ENCODE measurements at regions not wholly inside any gene's neighbourhood (a gene's known extent, or its start where the extent isn't known, plus 50 kb on each side); places are given as distances from the start of the nearest gene placed in this dataset.
A peak's percentile ranks its signal among the peaks of the same experiment; 100 is the strongest.

DNA sequence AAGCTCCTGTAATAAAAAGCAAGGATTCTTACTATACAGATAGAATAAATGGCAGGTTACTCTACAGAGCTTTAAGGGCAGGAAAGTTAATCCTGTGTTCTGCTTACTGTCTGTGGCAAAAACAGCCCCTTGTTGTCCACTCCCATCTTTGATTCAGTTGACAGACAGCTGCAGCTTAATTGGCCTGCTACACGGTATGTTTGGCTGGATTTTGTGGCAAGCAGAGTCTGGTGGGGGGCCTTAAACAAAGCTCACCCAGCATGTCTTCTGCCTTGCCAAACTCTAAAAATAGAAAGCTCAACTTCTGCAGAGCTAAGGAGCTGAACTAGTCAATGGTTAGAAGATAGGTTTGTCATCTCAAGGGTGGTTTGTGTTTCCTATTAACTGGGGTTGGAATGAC lies 407.2 kb downstream of the HLX start:
- DNase-seq (ENCODE audit: low read depth in 4 of 4, low spot score in 3 of 4), result no peak

DNA sequence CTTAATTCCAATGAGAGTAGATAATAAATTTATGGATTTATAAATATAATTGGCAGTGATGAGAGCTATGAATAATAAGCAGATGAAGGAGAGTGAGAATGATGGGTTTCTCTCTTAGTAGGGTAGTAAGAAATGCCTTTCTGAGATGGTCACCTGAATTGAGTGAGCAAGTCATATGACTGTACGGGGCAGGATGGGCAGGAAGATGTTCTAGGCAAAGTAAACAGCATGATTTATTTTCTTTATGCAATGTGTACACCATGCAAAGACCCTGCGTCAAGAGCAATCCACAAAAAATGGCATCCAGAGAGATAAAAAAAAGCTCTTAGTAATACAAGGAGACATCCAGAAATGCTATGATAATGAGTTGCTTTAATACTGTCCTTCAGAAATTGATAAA lies 409.9 kb downstream of the HLX start:
- no peak for DNase-seq (ENCODE audit: low read depth in 4 of 4, low spot score in 3 of 4)

DNA sequence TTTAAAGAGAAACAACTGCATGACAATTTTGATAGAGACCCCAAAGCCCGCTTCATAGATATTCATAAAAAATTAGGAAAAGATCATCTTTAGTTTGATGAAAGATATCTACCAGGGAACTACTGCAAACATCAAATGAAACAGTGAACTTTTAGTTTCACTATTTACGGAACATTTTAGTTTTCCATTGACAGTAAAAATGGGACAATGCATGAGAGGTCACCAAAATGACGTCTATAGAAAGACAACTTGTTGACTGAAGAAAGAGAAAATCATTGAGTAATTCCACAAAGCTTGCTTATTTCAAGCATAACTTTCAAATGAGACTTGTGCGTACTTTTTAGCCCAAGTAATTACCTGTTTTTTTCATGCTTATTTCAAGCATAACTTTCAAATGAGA lies 411.4 kb downstream of the HLX start:
- DNase-seq (ENCODE audit: low read depth in 4 of 4, low spot score in 3 of 4), result no peak

DNA sequence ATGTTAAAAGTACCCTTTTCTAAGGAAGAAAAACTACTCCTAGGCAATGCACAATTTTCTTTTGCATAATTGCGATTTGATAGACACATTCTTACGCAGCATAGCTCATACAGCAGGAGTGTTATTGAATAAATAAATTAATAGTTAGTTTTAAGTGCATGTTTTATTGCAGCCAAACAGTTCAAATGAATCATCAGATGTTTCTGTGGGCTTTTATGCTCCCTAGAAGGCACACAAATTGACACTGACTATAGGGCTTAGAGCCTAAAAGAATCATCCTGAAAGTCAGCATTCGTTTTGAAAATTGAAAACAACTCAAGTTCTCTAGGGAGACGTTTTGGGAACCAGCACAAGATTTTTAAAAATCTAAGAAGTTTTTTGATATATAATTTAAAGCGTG lies 411.9 kb downstream of the HLX start:
- no peak for DNase-seq (ENCODE audit: low read depth in 4 of 4, low spot score in 3 of 4)

DNA sequence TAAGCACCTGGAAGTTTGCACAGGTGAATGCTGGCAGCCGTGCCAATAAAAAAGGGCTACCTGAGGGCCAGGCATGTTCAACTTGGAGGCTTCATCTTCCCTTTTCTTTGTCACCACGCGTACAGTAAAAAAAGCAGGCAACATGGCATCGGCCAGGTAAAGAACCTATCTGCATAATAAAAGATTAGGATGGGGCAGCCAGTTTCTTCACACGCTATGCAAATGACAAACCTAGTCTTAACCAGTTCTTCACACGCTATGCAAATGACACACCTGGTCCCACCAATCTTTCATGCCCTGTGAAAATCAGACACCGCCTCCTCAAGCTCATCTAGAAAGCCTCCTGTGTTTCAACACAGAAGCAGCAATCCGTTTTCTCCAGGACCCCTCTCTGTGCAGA lies 413.4 kb downstream of the HLX start:
- DNase-seq (ENCODE audit: low read depth in 4 of 4, low spot score in 3 of 4), result no peak

DNA sequence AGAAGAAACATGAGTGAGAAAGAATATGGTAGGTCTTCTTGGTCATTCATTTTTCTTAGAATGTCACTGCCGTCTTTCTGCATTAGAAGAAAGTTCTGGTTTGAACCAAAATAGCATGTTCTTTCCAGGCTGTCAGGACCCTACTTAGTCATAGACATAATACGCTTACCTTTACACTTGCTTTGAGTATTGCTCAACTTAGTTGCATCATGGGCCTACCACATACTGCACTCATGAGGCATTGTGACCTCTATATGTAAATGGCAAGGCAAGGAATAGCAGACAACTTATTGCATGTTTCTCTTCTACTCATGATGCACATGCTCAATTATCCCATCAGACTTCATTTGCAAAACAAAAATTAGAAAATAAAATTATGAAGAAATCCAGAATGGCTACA lies 415.0 kb downstream of the HLX start:
- no peak for DNase-seq (ENCODE audit: low read depth in 4 of 4, low spot score in 3 of 4)

DNA sequence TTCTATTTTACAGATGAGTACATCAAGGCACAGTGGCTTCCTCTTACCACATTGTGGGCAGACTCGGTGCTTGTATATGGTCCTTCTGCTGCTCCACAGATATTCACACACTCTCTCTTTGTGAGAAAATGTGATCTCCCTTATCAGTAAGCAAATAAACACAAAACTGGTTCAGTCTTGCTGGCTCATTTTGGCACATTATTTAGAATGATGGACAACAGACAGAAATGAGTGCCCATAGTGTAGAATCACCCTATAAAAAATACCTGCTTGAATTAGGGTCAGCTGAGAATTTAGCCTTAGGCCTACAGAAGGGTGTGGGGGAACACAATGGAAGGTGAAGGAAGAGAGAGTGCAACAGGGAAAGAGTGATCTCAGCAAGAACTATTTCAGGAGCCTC lies 423.1 kb downstream of the HLX start:
- DNase-seq (ENCODE audit: low read depth in 4 of 4, low spot score in 3 of 4), result no peak

DNA sequence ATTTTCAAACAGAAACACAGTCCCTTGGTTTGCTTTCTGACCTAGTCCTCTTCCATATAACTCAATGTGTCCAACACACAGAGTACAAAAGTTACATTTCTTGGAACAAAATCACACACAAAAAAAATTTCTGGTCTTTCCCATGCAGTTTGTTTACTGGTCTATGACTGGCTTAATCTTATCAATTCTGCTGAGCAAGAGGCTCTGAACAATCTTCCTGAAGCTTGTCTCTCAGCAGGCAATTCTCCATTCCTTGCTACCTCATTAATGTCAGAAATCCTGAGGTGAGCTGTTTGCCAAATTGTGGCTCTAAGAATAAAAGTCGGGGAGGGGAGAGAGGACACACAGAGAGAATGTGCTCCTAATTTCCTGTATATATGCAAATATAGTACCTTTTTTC lies 423.6 kb downstream of the HLX start:
- no peak for DNase-seq (ENCODE audit: low read depth in 4 of 4, low spot score in 3 of 4)

DNA sequence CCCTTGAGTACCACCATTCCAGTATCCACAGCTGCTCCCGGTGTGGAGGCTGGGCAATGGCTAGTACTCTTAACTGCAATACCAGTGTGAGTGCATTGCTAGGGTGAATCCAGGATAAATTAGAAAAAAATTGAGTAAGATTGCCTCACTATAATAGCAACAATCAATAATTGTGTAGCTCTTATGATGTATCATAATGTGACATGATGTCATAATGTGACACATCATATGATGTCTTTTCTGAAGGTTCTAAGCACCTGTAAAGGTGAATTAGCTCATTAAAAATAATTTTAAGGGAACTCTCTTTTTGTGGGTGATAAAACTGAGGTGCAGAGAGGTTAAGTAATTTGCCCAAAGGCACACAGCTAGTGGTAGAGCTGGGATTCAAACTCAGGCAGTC lies 424.4 kb downstream of the HLX start:
- DNase-seq (ENCODE audit: low read depth in 4 of 4, low spot score in 3 of 4), result no peak

DNA sequence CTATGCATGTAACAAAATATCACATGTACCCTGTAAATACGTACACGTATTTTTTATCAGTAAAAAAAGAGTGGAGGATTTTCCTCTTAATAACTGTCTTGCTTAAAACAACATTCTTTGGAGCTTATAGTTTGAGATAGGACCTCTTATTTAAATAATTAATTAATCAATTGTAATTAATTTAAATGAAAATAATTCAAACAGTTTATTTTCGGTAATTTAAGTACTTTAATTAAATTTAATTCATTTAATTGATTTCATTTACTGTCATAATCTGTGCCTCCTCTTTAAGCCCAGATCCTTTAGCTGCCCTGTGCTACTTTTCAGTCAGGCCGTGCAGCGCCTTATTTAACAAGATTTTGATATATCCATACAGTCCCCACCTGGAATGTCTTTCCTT lies 427.0 kb downstream of the HLX start:
- no peak for DNase-seq (ENCODE audit: low read depth in 4 of 4, low spot score in 3 of 4)

DNA sequence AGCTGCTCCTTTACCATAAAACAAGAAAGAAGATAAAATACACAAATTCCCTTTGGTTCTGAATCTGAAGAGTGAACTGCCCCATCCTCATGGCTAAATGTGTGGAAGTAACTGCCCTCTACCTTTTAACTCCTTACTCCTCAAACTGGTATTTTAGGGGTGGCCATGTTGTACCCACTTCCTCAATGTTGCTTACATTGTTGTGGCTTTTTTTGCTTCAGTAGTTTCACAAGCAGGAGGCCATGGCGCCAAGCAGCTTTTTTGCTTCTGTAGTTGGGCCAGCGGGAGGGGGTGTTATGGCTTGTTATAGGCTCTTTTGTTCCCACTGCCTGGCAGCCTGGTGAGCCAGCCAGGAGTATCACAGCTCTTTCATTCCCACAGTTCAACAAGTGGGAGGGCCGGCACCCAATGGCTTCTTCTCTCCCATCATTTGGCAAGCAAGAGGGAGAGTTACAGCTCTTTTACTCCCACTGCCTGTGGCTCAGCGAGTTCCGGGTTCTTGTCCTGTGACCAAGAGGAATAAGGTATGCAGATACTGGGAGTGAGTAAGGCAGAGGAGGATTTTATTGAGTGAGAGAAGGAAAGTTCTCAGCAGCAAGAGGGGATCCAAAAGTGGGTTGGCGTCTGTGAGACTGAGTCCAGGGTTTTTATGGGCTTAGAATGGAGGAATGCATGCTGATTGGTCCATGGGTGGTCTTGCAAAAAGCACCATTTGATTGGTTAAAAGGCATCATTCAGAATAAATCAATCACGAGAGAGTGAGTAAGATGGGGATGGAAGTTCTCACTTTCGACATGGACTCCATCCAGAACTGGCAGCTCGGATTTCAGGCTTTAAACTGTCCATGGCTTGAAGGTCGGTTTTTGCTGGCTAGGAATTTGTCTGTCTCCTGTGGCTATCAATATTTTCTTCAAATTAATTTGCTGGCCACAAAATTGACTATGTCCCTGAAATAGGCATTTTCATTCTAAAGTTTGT lies 429.6 kb downstream of the HLX start:
- DNase-seq (ENCODE audit: low read depth in 4 of 4, low spot score in 3 of 4), result no peak

DNA sequence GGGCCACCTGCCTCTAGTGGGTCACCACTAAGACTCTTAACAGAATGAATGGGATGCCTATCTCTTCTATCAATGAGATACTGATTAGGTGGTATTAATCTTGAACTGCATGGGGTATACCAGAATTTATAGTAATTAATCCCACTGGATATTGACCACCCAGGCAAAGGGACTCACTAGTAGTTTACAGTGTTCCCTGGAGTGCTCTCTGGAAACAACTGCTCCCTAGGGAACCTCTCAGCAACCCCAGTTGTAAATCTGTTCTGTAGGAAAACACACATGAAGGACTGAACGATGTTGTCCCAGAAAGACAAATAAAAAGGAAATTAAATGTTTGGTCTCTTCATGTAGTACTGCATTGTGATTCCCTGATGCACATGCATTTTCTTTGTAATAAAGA lies 430.5 kb downstream of the HLX start:
- DNase-seq (ENCODE audit: low read depth in 4 of 4, low spot score in 3 of 4), result no peak

DNA sequence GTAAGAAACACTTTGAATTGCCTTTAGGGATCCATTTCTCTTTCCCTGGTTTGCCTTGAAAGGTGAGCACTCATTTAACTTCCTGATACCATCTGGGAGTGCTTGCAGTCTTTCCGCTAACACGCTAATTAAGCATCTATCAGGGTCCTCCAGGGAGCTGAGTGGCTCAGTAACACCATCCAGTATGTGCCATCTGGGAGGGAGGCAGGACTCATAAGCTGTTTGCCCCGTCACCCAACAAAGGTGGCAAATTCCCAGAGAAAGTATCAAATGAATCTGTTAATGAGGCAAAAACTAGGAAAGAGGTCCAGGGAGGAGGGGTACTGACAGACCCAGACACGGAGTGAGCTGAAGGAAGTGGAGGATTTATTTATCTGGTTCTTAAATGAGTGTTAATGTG lies 430.9 kb downstream of the HLX start:
- no peak for DNase-seq (ENCODE audit: low read depth in 4 of 4, low spot score in 3 of 4)

DNA sequence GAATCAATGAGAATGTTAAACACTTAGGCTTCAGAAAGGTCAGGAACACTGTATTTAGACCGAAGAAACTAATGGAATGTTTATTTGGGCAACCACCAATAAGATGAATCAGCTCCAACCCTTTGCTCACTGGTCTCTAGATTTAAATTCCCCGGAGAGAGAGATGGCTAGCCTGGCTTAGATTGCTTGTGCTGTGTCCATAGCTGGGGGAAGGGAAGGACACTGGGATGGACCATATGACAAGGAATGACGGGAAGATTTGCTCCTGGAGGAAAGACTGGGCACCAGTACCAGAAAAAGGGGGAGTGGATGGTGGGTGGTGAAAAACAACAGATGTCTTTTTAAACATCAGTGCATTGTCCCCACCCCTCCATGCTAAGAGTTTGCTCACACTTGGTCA lies 426.6 kb downstream of the DUSP10 start:
- DNase-seq (ENCODE audit: low read depth in 4 of 4, low spot score in 3 of 4), result no peak

DNA sequence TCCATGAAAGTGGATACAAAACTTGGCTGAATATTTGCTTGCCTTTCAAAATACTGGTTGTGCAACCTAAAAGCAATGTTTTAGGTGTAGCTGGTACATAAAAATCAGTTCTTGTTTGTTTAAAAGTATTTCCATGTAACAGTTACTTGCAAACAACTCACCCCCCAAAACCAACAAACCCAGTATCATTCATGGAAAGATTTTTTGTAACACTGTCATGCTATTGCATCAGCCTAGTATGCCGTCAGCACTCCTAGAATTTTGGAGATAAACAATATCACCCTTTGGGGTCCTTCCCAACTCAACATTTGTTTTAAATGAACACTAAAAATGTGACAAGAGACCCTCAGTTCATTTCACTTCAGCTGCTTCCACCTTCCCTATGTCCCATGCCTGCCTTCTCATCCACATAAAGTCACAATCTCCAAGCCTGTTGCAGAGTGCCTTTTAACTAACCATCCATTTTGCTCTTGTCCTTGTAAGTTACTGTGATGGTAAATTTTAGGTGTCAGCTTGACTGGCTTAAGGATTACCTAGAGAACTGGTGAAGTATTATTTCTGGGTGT lies 425.3 kb downstream of the DUSP10 start:
- no peak for DNase-seq (ENCODE audit: low read depth in 4 of 4, low spot score in 3 of 4)

DNA sequence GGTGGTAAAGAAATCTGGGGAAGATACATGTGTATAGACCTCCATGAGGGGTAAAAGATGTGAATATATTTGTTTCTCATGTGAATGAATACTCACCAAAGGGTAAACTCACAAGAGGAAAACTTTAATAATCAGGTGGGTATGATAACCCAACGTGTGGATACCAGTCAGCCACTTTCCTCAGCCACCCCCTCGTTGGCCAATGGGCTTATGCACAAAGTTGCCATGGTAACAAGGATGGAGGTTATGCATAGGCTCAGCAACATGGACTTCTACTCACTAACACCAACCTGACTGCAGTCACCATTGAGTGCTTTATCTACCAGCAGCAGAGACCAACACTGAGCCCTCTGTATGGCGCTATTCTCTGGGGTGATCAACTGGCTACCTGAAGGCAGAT lies 424.4 kb downstream of the DUSP10 start:
- no peak for DNase-seq (ENCODE audit: low read depth in 4 of 4, low spot score in 3 of 4)

DNA sequence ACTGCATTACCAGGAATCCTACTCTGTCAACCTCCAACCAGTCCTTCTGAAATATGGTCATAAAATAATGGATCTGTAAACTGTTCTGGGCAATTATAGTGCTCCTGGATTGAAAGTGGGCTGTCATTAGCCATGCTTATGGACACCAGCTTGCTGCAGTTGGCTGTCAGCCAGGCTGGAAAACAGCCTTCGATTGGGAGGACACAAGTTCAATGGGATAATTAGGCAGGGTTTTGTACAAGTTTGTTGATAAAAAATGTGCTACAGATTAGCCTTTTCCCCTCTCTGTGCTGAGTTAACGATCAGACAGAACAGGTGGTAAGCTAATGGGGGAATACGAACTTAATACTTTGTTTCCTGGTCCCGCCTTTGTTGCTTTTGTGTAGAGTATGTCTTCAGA lies 413.9 kb downstream of the DUSP10 start:
- peak in 1 of 4 donors; percentile 26 for DNase-seq (ENCODE audit: low read depth in 4 of 4, low spot score in 3 of 4)

DNA sequence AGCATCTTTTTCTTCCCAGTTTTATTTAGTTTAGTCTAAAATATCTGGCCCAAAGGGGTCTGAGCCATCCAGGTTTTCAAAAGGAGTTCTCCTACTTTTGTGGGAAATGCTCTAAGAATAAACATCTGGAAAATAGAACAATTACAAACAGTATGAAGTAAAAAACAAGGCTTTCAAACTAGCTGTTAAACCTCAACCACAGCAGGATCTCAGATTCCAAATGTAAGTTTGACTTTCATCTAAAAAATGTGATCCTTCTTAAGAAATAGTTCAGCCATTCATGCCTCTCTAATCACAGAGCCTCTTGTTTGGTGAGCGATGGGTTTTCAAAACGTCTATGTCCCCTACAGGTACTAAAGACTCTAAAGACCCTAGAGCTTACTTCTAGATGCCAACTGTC lies 413.5 kb downstream of the DUSP10 start:
- DNase-seq (ENCODE audit: low read depth in 4 of 4, low spot score in 3 of 4), result no peak

DNA sequence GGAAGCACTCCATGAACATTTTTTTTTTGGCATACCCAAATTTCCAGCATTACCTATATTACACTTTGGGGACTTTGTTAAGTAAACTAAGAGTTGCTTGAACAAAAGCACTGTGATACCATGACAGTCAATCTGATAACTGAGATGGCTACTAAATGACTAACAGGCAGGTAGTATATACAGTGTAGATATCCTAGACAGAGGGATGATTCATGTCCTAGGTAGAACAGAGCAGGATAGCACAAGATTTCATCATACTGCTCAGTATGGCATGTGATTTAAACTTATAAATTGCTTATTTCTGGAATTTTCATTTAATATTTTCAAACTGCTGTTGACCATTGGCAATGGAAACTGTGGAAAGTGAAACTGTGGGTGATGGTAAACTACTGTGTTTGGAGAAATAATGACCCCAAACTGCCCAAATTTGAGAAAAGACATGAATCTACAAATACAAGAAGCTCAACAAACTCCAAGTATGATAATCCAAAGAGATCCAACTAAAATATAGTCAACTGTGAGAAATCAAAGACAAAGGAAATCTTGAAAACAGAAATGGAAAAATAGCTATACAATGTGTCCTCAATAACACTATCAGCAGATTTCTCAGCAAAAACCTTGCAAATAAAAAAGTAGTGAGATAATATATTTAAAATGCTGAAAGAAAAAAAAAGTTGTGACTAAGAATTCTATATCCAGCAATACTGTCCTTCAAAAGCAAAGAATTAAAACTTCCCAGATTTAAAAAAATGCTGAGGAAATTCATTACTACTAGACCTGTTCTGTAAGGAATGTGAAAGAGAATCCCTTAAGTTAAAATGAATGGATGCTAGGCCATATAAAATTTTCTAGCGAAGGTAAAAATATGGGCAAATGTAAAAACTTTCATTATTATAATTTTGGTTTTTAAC lies 410.4 kb downstream of the DUSP10 start:
- DNase-seq (ENCODE audit: low read depth in 4 of 4, low spot score in 3 of 4), result no peak

DNA sequence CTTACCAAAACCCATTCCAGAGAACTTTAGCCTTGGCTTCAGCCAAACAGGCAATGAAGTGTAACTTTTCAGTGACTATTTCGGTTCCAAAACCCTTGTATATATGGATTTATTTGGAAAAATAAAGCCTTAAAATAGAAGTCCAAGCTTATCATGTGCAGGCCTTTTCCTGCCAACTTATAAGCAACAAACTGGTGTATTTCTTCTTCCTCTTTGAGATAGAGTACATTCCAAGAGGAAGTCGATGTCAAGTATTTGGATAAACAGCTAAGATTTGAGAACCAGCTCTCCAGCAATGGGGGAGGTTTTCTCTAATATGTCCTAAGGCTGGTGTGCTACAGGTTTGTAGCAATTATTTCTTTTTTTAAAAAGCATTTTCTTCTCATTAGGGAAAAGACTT lies 407.8 kb downstream of the DUSP10 start:
- no peak for DNase-seq (ENCODE audit: low read depth in 4 of 4, low spot score in 3 of 4)

Data from right renal pelvis (tissue), 4 donors.